Neural cell (in vitro differentiated cells): ENCODE measurements at regions not wholly inside any gene's neighbourhood (a gene's known extent, or its start where the extent isn't known, plus 50 kb on each side); places are given as distances from the start of the nearest gene placed in this dataset.
A peak's percentile ranks its signal among the peaks of the same experiment; 100 is the strongest.

Experiments
- H2AFZ ChIP-seq: fragments of 200-600, 300-800 bp; sonication (generic), shearing (Covaris generic); 2 replicates; pipeline ENCODE4 v1.6.0; 2014; ENCODE audit warnings: low read depth, mild to moderate bottlenecking, antibody characterized with exemption, low read length, moderate library complexity
- H3F3A ChIP-seq: fragments of 200-600 bp; shearing (Covaris generic); 2 replicates; pipeline ENCODE4 v1.6.1; 2016; ENCODE audit warnings: mild to moderate bottlenecking, moderate library complexity, mixed read lengths, antibody characterized with exemption, low read length; ENCODE audit not compliant: insufficient read depth, poor library complexity, severe bottlenecking
- H3K27ac ChIP-seq: fragments of 200-600, 300-800 bp; sonication (generic), shearing (Covaris generic); 2 replicates; pipeline ENCODE4 v1.5.1; 2014; ENCODE audit warnings: mild to moderate bottlenecking, low read length, moderate library complexity
- H3K27me3 ChIP-seq: fragments of 300-800, 200-600 bp; sonication (generic), shearing (Covaris generic); 2 replicates; pipeline ENCODE4 v1.6.0; 2014; ENCODE audit warnings: mild to moderate bottlenecking, low read depth, low read length, moderate library complexity; ENCODE audit not compliant: insufficient read depth
- H3K36me3 ChIP-seq: fragments of 300-800, 200-600 bp; sonication (generic), shearing (Covaris generic); 2 replicates; pipeline ENCODE4 v1.5.1; 2014; ENCODE audit warnings: mild to moderate bottlenecking, antibody characterized with exemption, low read length, moderate library complexity; ENCODE audit not compliant: insufficient read depth
- H3K4me2 ChIP-seq: fragments of 300-800, 200-600 bp; sonication (generic), shearing (Covaris generic); 2 replicates; pipeline ENCODE4 v1.6.0; 2014; ENCODE audit warnings: mild to moderate bottlenecking, low read length
- H3K4me3 ChIP-seq: fragments of 300-800, 200-600 bp; sonication (generic), shearing (Covaris generic); 2 replicates; pipeline ENCODE4 v1.5.1; 2014; ENCODE audit warnings: mild to moderate bottlenecking, low read length, moderate library complexity
- H3K79me2 ChIP-seq: fragments of 200-600 bp; shearing (Covaris generic); replicated peaks from 2 replicates; pipeline ENCODE4 v1.6.0; 2014; ENCODE audit warnings: mild to moderate bottlenecking, low read length, moderate library complexity; ENCODE audit not compliant: insufficient read depth
- H3K9ac ChIP-seq: fragments of 300-800, 200-600 bp; sonication (generic), shearing (Covaris generic); 2 replicates; pipeline ENCODE4 v1.6.1; 2016; ENCODE audit warnings: mild to moderate bottlenecking, low read length, mixed read lengths
- H3K9me2 ChIP-seq: fragments of 200-600 bp; shearing (Covaris generic); 2 replicates; pipeline ENCODE4 v1.6.1; 2016; ENCODE audit warnings: mild to moderate bottlenecking, low read length, mixed read lengths; ENCODE audit not compliant: insufficient read depth
- H3K9me3 ChIP-seq: fragments of 200-600, 300-800 bp; sonication (generic), shearing (Covaris generic); 2 replicates; pipeline ENCODE4 v1.6.1; 2016; ENCODE audit warnings: mild to moderate bottlenecking, mixed run types, low read length, moderate library complexity, mixed read lengths
- H4K20me1 ChIP-seq: fragments of 200-600 bp; shearing (Covaris generic); 2 replicates; pipeline ENCODE4 v1.6.1; 2016; ENCODE audit warnings: mild to moderate bottlenecking, mixed run types; ENCODE audit not compliant: insufficient read depth
- EP300 ChIP-seq: fragments of 450-650 bp; conservative IDR thresholded peaks from 2 replicates; pipeline ENCODE4 v1.6.1; 2014; ENCODE audit warnings: antibody characterized with exemption, mild to moderate bottlenecking, moderate library complexity; ENCODE audit not compliant: poor library complexity, severe bottlenecking
- EZH2 ChIP-seq: fragments of 200-600, 300-800 bp; shearing (Covaris generic), sonication (generic); IDR thresholded peaks from 2 replicates; pipeline ENCODE4 v1.6.1; 2014; ENCODE audit warnings: antibody characterized with exemption, low read length, borderline replicate concordance, mild to moderate bottlenecking; ENCODE audit not compliant: insufficient read depth, poor library complexity, severe bottlenecking
- MXI1 ChIP-seq: fragments of 450-650 bp; conservative IDR thresholded peaks from 2 replicates; pipeline ENCODE4 v1.6.1; 2014; ENCODE audit warnings: antibody characterized with exemption, mild to moderate bottlenecking; ENCODE audit not compliant: poor library complexity, severe bottlenecking
- POLR2AphosphoS5 ChIP-seq: IDR thresholded peaks from 2 replicates; pipeline ENCODE4 v1.6.1; 2012
- RAD21 ChIP-seq: fragments of 450-650 bp; conservative IDR thresholded peaks from 2 replicates; pipeline ENCODE4 v1.6.1; 2014; ENCODE audit warnings: antibody characterized with exemption, mild to moderate bottlenecking, moderate library complexity
- SMC3 ChIP-seq: fragments of 450-650 bp; conservative IDR thresholded peaks from 2 replicates; pipeline ENCODE4 v1.6.1; 2014; ENCODE audit warnings: antibody characterized with exemption, mild to moderate bottlenecking, moderate library complexity; ENCODE audit not compliant: poor library complexity
- TAF1 ChIP-seq: IDR thresholded peaks from 2 replicates; pipeline ENCODE4 v1.6.1; 2012; ENCODE audit warnings: low read depth
- TF ChIP-seq, protein P1 (sequence below): fragments of 450-650 bp; IDR thresholded peaks from 2 replicates; pipeline ENCODE4 v1.5.1; 2014; ENCODE audit warnings: antibody characterized with exemption, mild to moderate bottlenecking, moderate library complexity; ENCODE audit not compliant: poor library complexity, severe bottlenecking
- TF ChIP-seq, protein P2 (sequence below): IDR thresholded peaks from 2 replicates; pipeline ENCODE4 v1.6.1; 2012; ENCODE audit warnings: borderline replicate concordance

DNA sequence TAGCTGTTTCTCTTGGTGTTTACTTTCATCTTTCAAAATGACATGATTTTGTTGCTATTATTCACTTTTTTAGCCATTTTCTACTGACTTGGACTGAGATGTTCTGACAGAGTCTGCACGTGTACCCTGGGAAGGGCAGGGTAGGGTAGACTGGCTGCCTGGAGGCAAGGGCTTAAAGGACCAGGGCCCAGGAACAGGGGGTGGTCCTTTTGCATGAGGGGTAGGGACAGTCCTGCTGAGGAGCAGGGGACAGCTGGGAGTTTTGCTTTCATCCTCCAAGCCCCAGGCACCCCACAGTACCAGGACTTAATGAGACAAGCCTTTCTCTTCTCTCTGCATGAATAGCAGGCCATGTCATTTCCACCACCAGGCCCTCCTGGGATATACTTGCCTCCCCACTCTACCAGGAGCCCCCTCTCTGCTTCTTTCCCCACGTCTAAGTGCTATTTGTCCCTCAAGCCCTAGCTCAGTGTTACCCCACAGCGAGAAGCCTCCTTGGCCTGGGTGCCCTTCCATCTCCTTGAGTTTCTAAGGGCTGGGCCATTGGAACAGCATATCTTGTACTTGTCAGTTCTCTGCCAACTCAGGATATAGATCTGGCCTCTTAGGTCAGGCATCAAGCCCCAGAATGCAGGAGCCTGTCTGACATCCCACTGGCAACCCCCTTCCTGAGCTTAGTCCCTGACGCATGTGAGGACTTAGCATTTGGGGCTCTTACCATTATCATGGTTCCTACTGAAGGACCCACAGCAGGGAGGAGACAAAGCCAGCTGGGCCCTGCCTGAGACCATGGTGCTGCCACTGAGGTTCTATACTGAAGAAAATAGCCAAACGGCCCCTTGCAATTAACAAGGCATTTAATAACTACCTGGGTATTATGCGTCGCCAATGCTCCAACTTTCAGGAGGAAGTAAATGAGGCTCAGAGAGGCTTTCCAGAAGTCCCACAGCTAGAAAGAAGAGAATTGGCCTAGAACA is 78.4 kb upstream of the UNC5B start:
- Histone ChIP-seq H3K36me3 (no peaks in the 10 kb centered on the region), H3K4me2 (no peak overlapping the region), H4K20me1 (no peaks in the 10 kb centered on the region), H3F3A (no peaks in the 10 kb centered on the region), H3K9me3 (no peaks in the 10 kb centered on the region), H3K27ac (no peak overlapping the region), H2AFZ (no peak overlapping the region), H3K27me3 (no peaks in the 10 kb centered on the region), H3K9ac (no peak overlapping the region), H3K4me3 (no peak overlapping the region), H3K9me2 (no peaks in the 10 kb centered on the region), H3K79me2 (no peaks in the 10 kb centered on the region)
- TF ChIP-seq TAF1 = no peak

DNA sequence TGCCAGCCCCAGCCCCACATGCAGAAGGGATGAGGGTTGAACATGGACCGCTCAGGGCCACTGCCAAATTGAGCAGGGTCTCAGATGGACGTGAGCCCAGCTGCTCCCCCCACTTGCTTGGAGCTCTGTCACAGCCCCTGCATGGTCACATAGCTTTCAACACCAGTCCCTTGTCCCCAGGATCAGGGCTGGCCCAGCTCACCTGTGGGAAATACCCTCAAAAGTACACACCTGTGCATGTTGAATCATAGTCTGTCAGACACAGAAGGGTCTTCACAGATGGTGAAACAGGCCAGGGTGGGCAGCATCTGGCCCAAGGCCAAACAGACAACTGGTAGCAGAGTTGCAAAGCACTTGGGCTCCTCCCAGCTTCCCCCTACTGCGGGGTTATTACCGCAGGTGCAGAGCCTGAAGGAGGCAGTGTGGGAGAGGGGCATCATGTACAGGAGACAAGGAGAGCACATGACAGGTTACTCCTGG is 77.6 kb upstream of the UNC5B start:
- Histone ChIP-seq H3K4me2 (no peak overlapping the region), H2AFZ (no peak overlapping the region), H3K9me3 (no peaks in the 10 kb centered on the region), H3K27ac (no peak overlapping the region), H3K4me3 (no peak overlapping the region), H3K27me3 (no peaks in the 10 kb centered on the region), H3F3A (no peaks in the 10 kb centered on the region), H3K36me3 (no peaks in the 10 kb centered on the region), H4K20me1 (no peaks in the 10 kb centered on the region), H3K79me2 (no peaks in the 10 kb centered on the region), H3K9me2 (no peaks in the 10 kb centered on the region), H3K9ac (no peak overlapping the region)
- TF ChIP-seq, protein P1, sequence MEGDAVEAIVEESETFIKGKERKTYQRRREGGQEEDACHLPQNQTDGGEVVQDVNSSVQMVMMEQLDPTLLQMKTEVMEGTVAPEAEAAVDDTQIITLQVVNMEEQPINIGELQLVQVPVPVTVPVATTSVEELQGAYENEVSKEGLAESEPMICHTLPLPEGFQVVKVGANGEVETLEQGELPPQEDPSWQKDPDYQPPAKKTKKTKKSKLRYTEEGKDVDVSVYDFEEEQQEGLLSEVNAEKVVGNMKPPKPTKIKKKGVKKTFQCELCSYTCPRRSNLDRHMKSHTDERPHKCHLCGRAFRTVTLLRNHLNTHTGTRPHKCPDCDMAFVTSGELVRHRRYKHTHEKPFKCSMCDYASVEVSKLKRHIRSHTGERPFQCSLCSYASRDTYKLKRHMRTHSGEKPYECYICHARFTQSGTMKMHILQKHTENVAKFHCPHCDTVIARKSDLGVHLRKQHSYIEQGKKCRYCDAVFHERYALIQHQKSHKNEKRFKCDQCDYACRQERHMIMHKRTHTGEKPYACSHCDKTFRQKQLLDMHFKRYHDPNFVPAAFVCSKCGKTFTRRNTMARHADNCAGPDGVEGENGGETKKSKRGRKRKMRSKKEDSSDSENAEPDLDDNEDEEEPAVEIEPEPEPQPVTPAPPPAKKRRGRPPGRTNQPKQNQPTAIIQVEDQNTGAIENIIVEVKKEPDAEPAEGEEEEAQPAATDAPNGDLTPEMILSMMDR = peak; percentile 18
- TF ChIP-seq MXI1 = no peak

DNA sequence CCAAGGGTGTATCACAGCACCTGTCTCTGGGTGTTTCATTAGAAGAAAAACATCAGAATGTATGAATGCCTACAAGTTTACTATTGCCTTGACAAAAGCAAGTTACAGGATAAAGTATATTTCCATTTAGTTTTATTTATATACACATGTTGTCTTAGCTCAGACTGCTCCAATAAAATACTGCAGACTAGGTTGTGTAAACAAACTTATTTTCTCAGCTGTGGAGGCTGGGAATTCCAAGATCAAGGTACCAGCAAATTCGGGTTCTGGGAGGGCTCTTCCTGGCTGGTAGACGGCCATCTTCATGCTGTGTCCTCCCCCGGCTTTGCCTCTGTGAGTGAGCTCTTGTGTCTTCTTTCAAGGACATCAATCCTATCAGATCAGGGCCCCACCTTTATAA is 77.1 kb upstream of the UNC5B start:
- no peak for TF ChIP-seq TAF1
- no peak for TF ChIP-seq SMC3
- no peak for TF ChIP-seq EP300
- no peak for TF ChIP-seq POLR2AphosphoS5
- TF ChIP-seq, protein P2, sequence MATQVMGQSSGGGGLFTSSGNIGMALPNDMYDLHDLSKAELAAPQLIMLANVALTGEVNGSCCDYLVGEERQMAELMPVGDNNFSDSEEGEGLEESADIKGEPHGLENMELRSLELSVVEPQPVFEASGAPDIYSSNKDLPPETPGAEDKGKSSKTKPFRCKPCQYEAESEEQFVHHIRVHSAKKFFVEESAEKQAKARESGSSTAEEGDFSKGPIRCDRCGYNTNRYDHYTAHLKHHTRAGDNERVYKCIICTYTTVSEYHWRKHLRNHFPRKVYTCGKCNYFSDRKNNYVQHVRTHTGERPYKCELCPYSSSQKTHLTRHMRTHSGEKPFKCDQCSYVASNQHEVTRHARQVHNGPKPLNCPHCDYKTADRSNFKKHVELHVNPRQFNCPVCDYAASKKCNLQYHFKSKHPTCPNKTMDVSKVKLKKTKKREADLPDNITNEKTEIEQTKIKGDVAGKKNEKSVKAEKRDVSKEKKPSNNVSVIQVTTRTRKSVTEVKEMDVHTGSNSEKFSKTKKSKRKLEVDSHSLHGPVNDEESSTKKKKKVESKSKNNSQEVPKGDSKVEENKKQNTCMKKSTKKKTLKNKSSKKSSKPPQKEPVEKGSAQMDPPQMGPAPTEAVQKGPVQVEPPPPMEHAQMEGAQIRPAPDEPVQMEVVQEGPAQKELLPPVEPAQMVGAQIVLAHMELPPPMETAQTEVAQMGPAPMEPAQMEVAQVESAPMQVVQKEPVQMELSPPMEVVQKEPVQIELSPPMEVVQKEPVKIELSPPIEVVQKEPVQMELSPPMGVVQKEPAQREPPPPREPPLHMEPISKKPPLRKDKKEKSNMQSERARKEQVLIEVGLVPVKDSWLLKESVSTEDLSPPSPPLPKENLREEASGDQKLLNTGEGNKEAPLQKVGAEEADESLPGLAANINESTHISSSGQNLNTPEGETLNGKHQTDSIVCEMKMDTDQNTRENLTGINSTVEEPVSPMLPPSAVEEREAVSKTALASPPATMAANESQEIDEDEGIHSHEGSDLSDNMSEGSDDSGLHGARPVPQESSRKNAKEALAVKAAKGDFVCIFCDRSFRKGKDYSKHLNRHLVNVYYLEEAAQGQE = no peak
- no peak for TF ChIP-seq EZH2
- TF ChIP-seq, protein P1 = no peak
- TF ChIP-seq RAD21 = no peak
- TF ChIP-seq MXI1 = no peak
- H3K79me2 ChIP-seq = no peaks in the 10 kb centered on the region
- no peak overlapping the region for H3K9ac ChIP-seq
- no peak overlapping the region for H3K4me3 ChIP-seq
- no peaks in the 10 kb centered on the region for H4K20me1 ChIP-seq
- H2AFZ ChIP-seq = no peak overlapping the region
- H3K36me3 ChIP-seq = no peaks in the 10 kb centered on the region
- no peaks in the 10 kb centered on the region for H3K27me3 ChIP-seq
- H3F3A ChIP-seq = no peaks in the 10 kb centered on the region
- H3K4me2 ChIP-seq = no peak overlapping the region
- H3K9me2 ChIP-seq = no peaks in the 10 kb centered on the region
- H3K27ac ChIP-seq = no peak overlapping the region
- no peaks in the 10 kb centered on the region for H3K9me3 ChIP-seq
